Uterus (tissue), 2 donors: ENCODE measurements at regions not wholly inside any gene's neighbourhood (a gene's known extent, or its start where the extent isn't known, plus 50 kb on each side); places are given as distances from the start of the nearest gene placed in this dataset.

Experiments used
- POLR2A ChIP-seq, 2 donors: fragments of 450-650 bp; IDR thresholded peaks; one replicate each; pipeline ENCODE4 v1.6.1; 2016; ENCODE audit warnings: antibody characterized with exemption in 2 of 2, mild to moderate bottlenecking in 1 of 2, moderate library complexity in 1 of 2
- TF ChIP-seq, protein P1 (sequence below), 4 experiments: fragments of 200-600 bp in 2 of 4; fragments of 450-650 bp in 2 of 4; sonication (generic) in 2 of 4; IDR thresholded peaks; one replicate each; pipeline ENCODE4 v1.5.1; 2016 to 2019; ENCODE audit warnings: antibody characterized with exemption in 4 of 4, mild to moderate bottlenecking in 2 of 4, moderate library complexity in 1 of 4

- TF ChIP-seq, protein P1, sequence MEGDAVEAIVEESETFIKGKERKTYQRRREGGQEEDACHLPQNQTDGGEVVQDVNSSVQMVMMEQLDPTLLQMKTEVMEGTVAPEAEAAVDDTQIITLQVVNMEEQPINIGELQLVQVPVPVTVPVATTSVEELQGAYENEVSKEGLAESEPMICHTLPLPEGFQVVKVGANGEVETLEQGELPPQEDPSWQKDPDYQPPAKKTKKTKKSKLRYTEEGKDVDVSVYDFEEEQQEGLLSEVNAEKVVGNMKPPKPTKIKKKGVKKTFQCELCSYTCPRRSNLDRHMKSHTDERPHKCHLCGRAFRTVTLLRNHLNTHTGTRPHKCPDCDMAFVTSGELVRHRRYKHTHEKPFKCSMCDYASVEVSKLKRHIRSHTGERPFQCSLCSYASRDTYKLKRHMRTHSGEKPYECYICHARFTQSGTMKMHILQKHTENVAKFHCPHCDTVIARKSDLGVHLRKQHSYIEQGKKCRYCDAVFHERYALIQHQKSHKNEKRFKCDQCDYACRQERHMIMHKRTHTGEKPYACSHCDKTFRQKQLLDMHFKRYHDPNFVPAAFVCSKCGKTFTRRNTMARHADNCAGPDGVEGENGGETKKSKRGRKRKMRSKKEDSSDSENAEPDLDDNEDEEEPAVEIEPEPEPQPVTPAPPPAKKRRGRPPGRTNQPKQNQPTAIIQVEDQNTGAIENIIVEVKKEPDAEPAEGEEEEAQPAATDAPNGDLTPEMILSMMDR (IDR thresholded peaks at IDR 0.05), result no peak
- no peak for TF ChIP-seq POLR2A (IDR thresholded peaks at IDR 0.05)
Measured at GRCh38 chr14:42001431-42001830, 394.8 kb downstream of the LRFN5 start.
